GM21619 (cell line): ENCODE measurements at regions not wholly inside any gene's neighbourhood (a gene's known extent, or its start where the extent isn't known, plus 50 kb on each side); places are given as distances from the start of the nearest gene placed in this dataset.
"Not testable (repeated sequence)": the region's sequence is repeated elsewhere in the genome, so short reads cannot be mapped to it uniquely, and the experiment has no call there.

Experiments
- ATAC-seq: cut with Tn5 transposase; IDR thresholded peaks from one replicate; pipeline ENCODE4 v1.9.1; 2021; ENCODE audit not compliant: unreplicated experiment

DNA sequence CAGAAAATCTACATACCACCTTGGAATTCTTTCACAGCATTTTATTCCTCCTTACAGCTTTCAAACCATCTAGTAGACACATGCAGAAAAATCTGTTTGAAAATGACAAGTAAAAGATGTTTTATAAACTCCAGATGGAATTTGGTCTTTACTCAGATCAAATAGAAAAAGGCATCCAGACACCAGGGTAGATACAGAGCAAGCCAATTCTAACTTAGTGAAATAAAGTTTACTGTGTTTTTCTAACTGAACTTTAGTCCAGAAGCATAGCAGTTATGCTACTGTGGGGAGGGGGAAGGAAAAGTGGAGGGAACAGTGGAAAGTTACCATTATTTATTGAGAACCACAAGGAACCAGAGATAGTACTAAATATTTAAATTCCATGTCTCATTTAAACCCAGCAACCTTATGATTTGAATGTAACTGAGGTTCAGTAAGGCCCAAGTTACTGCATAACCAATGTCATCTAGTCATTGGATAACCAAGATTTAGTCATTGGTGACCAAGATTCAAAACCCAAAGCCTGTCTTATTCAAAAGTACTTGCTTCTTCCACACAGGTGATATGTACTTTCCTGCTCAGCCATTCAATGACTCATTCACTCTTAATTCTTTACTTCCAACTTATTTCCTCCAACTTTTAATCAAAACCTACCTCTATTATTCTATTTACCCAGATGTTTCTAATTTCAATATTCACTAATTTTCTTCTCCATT is 57.7 kb downstream of the RAD51AP2 start:
- no peak for ATAC-seq

DNA sequence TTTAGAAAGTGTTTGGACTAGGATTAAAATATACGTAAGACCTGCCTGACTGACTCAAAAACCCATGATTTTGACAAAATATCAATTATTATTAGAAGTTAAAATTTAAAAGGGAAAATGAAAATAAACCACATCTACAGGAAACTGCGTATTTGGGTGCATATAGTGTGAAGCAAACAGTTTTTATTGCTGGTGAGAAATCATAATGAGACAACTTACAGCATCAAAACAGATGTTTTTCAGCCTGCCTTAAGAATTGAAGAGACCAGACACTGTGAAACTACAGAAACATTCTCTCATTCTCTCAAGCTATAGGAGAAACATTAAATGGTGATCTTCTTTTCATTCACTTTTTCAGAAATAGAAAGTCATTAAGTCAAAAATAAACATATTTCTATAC is 62.9 kb downstream of the RAD51AP2 start:
- no peak for ATAC-seq

DNA sequence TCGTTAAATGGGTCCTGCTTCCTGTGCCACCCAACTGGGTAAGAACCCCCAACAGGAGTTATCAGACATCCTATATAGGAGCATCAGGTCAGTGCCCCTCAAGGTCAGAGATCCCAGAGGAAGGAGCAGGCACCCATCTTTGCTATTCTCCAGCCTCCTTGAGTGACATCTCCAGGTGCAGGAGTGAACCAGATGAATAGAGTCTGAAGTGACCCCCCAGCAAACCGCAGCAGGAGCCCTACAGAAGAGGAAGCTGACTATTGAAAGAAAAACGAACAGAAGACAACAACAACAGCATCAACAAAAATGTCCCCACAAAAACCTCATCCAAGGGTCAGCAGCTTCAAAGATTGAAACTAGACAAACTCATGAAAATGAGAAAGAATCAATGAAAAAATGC is 72.0 kb downstream of the RAD51AP2 start:
- not testable (repeated sequence) for ATAC-seq

DNA sequence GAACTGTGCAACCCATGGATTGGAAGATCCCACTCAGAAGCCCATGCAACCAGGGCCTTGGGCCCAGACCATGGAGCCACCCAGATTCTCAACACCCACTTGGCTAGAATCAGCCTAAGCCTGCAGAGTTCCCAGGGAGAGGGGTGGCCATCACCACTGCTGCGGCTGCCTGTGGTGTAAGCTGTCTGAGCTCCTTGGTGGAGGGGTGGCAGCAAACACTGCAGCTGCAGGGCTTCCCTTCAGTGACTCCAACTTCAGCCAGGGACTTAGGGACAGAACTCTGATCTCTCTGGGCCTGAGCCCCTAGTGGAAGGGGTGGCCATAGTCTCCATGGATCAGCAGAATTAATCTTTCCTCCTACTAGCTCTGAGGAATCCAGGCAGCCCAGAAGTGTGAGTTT is 72.5 kb downstream of the RAD51AP2 start:
- no peak for ATAC-seq

DNA sequence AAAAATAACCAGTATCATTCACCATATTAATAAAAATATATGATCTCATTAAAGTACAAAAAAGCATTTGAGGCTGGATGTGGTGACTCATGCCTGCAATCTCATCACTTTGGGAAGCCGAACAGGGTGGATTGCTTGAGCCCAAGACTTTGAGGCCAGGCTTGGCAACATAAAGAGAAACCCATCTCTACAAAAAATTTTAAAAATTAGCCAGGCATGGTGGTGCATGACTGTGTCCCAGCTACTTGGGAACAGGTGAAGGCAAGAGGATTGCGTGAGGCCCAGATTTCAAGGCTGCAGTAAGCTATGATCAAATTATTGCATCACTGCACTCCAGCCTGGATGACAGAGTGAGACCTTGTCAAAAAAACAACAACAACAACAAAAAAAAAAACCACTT is 75.9 kb downstream of the RAD51AP2 start:
- no peak for ATAC-seq

DNA sequence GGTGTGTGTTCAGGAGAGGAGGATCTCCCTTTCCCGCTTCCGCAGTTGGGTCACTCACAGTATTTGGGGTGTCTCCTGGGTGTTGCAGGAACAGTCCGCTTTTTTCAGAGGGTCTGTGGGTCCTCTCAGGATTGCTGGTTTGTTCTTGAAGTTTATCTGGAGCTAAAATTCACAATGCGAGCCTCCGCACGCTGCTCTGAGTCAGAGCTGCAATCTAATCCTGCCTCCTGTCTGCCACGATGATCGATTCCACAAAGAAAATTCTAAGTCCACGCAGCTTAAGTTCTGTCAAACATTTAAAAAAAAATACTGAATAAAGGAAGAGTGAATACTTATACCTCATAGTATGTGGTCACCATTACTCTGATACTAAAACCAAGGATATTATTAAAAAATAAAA is 76.5 kb downstream of the RAD51AP2 start:
- no peak for ATAC-seq

DNA sequence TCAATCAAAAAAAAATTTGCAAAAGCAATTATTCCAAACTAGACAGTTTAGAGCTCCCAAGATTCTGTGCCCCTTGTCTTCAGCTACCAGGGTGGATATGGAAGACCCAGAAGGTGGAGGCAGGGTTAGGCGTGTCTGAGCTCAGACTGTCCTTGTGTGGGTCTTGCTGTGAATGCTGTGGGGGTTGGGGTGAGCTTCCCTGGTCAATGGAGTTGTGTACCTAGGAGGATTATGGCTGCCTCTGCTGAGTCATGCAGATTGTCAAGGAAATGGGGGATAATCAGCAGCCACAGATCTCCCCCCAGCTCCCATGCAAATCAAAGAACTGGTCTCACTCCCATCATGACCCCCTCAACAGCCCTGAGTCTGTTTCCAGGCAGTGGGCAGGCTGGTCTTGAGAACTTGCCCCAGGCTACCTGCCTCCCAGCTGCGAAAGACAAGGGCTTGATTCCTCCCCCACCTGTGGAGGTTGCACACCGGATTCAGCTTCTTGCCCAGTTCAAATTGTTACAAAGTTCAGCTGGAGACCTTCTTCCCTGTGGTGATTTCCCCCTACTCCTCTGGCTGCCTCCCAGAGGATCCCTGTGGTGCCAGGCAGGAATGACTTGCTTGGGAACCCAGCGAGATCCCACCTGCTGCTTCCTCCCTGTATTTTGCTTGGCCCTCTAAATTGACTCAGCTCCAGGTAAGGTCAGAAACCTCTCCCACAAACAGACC is 77.0 kb downstream of the RAD51AP2 start:
- no peak for ATAC-seq

DNA sequence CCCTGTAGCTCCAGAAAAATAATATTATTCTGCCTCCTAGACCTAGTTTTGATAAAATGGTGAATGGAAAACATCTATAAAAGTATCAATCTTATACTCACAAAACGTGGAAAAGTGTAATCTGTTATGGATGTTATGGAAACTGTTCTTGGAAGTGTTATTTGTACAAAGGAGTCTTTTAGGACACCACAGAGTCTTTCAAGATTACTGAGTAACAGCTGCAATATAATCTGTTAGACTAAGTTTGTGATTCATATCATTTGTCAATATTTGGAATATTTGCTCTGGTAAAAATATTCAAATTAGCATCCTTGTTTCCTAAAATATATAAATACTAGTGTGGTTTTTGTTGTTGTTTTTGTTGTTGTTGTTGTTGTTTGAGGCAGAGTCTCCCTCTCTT is 87.9 kb downstream of the RAD51AP2 start:
- no peak for ATAC-seq

DNA sequence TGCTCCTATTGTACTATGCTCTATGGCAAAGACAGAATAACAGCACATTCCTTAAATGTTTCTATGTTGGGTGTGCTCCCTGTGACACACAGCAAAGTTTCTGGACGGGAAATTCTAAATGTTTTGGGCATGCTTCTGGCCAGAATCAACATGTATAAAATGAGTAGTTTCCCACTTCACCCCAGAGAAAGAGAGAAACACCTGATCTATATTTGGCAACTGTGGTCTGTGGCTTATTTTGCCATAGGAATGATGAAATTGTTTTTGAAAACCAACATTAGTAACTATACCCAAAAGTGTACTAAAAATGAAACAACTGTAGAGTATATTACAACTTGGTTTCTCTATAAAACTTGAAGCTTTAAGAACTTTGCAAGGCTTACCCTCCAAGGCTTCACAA is 89.1 kb downstream of the RAD51AP2 start:
- no peak for ATAC-seq

DNA sequence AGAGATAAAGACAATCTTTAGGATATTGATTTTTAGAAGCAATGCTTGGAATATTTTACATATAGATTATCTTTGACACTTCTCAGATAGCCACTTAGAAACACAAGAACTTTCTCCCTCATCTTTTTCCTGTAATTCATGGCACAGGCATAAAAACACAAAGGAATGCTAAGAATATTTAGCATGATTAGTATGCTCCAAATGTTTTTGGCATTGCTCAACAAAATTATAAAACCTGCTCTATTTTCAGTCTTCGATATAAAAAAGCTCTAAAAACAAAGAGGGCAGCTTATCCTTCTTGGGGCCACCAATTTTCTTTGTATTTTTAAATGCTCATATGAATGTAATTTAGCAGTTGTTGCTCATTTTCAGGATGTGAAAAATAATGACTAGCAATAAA is 90.8 kb downstream of the RAD51AP2 start:
- ATAC-seq = no peak

DNA sequence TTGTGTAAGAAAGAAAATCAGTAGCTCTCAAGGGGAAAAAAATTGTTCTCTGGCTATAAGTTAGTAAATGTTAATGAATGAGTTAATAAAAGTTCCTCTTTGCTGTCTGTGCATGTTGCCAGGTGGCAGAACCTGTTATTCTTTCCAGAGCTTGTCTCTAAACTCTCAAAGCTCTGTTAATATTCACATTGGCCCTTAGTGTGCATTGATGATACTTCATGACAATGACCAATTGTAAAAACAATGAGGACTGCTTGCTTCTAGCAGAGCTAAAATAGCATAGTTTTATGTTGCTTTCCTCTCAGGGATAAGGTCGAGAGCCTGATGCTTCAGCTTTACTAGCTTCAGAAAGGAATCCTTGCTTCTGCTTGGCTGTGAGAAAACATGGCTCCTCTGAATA is 91.5 kb downstream of the RAD51AP2 start:
- ATAC-seq = no peak

DNA sequence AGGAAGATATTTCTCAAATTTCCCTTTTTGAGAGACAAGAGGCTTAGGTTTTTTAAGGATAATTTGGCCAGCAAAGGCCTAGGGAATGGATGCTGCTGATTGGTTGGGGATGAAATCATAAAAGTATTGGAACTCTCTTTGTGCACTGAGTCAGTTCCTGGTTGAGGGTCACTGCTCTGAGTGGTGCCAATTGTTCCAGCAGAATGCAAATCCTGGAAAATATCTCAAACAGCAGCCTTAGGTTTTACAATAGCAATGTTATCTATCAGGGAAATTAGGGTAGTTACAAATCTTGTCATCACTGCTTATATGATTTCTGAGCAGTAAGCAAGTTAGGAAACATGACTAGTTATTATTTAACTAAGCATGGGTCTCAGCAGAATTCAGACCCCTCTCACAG is 96.2 kb downstream of the RAD51AP2 start:
- no peak for ATAC-seq

DNA sequence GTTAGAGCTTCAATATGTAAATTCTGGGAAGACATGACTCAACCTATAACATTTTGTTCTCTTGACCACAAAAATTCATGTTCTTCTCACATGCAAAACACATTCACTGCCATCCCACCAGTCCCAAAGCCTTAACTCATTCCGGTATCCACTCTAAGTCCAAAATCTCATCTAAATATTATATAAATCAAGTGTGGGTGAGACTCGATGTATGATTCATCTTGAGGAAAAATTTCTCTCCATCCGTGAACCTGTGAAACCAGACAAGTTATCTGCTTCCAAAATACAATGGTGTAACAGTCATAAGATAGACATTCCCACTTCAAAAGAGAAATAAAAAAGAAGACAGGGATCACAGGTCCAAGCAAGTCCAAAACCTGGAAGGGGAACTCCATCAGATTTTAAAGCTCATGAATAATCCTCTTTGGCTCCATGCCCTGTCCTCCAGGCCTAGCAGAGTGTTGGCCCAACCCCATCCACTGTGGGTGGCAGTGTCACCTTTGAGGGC is 101.3 kb downstream of the RAD51AP2 start:
- no peak for ATAC-seq

DNA sequence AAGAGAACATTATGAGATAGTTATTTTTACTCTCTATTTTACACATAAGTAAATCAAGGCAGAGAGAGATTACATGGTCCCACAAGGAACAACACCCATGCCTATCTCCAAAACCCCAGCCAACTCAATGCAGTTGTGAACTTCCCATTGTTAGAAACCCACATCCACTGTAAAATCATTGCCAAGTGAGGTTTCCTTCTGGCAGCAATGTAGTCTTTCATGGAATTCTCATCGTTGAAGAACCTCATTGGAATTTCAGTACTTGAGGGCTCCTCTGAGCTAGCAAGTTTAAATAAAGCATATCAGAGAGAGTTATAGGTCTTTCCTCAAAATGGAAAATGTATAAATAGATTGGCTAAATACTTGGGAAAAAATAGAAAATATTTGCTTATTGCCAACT is 105.2 kb downstream of the RAD51AP2 start:
- no peak for ATAC-seq

DNA sequence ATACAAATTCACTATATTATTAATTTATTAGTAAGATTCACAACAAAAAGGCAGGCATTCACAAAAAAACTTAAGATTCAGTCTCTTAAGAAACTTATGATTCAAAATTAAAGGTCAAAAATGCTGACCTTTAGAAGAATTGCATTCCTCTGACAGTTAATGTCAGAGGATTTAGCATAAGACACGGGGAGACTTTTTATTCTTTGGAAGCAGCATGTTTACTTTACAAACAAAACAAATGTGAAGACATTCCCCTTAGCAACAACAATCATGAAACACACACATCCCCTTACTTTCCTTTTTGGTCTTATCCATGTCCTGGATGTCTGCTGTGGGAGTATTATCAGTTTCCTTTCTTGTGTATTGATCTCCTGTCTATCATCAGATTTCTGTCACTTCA is 117.1 kb downstream of the RAD51AP2 start:
- no peak for ATAC-seq

DNA sequence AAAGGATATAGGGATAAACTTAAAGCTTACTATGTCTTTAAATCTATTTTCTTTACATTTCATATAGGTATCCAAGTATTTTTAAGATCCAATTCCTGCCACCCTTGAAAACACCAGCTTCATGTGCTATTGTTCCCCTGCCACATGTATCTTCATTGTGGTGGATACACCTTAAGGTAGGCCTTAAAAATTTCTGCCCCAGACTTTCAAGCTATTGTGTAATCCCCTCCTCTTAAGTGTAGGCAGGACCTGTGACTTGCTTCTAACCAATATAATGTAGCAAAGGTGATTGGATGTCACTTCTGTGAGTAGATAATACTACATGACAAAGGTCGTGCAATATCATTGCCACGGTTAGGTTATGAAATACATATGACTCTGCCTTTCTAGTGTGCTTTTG is 119.5 kb downstream of the RAD51AP2 start:
- no peak for ATAC-seq

DNA sequence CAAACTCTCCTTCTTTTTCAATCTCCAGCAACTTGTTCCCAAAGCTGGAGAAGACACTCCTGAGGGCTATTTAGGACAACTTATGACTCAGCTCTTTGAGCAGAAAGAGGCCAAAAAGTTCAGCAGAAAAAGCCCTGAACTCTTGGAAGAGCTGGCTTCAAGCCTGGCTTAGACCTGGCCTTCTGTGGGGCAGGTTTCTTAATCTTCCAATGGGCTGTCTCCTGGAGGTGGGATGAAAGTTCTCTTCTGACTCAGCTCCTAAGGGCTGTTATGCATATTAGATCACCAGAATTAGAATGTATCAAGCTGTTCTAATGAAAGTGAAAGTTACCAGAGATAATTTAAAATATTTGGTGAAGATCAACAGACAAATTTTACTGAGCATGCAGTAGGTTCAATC is 129.4 kb downstream of the RAD51AP2 start:
- ATAC-seq = no peak

DNA sequence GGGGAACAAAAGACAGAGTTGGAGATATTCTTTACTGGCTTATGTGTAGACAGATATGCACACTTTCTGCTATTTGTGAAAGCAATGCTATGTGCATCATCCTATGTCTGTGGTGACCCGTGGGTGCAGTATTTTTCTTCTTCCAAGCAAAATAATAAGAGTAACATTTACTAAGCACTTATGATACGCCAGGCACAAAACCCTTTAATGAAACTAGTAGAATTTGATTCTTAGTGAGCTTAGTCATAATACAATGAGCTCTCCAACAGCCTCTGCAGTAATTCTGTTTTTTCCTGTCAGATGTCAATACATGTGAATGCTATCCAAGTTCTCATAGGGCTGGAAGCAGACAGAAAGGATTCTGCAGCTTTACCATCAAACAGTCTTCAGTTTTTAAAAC is 130.6 kb downstream of the RAD51AP2 start:
- no peak for ATAC-seq

DNA sequence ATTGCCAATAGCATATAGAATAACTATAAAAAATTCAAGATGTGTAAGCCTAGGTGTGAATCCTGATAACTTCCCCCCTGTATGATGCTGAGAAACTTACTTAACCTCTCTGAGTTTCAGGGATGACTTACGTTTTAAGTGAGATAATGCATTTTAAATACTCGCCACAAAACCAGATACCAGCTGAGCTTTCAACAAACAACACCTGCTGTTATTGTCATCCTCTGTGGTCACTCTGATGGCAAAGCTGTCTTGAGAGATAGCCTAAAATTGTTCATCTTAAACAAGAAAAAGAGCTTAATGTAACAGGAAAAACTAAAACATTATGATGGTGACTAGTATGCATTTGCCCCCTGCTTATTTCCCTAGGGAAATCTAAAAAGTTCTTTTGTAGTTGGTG is 131.5 kb downstream of the RAD51AP2 start:
- no peak for ATAC-seq

DNA sequence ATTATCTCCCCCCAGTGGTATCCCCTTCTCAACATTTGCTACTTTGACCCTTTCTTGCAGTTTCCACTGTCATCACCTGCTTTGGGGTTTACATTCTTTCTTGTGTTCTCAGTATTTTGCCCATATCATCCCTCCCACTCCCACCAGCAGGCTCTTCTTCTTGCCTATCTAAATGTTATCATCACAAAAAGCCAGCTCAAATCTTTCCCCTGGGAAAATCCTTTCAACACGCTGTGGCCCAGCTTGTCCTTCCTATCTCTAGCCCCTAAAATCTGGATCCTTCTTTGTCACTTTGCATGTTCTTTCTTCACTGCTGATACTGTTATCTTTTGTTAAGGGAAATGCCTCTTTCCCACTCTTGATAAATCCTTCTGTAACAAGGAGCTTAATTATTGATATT is 138.2 kb downstream of the RAD51AP2 start:
- ATAC-seq = no peak

DNA sequence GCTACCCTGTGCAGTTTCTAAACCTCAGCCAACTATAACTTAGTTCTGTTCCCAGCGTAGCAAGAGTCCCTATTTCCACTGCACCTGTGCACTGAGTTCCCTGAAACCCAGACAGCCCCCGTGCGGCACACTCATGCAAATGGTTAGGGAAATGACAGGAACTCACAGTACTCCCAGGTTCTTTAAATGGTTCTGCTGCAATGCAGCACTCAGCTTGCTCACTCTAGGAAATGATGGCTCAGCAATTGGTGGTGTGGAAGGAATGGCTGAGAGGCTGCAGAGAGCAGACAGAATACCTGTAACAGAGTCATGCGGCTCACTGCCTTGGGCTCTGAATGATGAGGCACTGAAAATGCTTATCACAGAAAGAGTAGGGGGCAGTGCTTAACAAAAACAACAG is 143.0 kb downstream of the RAD51AP2 start:
- no peak for ATAC-seq

DNA sequence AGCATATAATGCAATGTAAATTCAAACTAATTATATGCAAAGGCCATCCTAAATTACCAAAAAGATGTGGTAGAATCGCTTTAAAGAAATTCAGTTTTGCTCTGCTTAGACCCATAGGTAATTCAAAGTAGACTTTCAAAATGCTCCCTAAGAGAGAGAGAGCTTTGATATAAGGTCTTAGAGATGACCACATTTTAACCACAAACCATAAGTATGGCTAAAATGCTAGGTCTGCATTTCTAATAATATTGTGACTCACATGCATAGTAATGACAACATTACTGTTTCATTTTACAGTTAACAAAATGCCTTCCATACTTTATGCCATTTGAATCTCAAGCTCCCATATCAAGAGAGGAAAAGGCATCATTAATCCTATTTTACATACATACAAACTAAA is 144.5 kb downstream of the RAD51AP2 start:
- no peak for ATAC-seq

DNA sequence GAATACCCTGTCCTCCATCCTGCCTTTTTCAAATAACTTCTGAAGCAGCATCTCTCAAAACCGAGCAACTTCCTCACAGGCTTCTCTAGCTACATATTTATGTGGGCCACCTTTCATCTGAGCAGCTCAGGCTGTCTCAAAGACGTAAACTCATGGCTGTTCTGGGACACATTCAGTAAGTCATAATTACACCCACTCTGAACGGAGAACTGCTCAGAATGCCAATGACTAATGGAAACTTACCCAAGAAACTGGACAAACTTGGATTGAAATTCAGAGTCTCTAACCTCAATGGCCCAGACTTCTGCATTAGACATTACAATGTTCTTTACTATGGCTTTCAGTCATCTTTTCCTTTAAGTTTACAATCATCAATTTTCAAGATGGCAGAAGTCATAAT is 145.2 kb downstream of the RAD51AP2 start:
- no peak for ATAC-seq
